HL-60 (cell line): ENCODE measurements at regions not wholly inside any gene's neighbourhood (a gene's known extent, or its start where the extent isn't known, plus 50 kb on each side); places are given as distances from the start of the nearest gene placed in this dataset.

ENCODE experiments used
- POLR2AphosphoS5 ChIP-seq: IDR thresholded peaks from 2 replicates; pipeline ENCODE4 v1.6.1; 2012; ENCODE audit warnings: low read depth
- TF ChIP-seq, protein P1 (sequence below): IDR thresholded peaks from one replicate; pipeline ENCODE4 v1.5.1; 2011; ENCODE audit warnings: low read length, control low read depth, inconsistent platforms; ENCODE audit not compliant: insufficient read depth
- TF ChIP-seq, protein P2 (sequence below): IDR thresholded peaks from 2 replicates; pipeline ENCODE4 v1.6.1; 2012; ENCODE audit warnings: low read depth; ENCODE audit not compliant: insufficient replicate concordance

DNA sequence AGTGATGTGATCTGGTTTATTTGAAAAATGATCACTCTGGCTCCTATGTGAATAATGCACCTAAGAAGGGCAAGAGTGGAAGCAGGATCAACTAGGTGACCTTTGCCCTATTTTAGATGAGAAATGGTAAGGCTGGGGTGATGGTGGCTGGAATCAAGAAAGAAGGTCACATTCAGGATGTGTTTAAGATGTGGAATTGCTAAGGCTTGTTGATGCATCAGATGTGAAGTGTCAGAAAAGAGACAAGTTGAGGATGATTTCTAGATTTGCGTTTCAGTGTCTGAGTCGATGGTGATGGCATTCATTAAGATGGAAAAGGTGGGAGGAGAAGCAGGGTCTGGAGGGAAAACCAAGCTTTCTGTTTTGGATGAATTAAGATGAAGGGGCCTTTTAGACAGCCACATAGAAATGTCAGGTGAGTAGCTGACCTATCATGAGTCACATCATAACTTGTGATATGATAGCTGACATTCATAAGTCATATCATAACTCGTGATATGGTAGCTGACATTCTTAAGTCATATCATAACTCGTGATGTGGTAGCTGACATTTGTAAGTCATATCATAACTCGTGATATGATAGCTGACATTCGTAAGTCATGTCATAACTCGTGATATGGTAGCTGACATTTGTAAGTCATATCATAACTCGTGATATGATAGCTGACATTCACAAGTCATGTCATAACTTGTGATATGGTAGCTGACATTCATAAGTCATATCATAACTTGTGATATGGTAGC is 101.2 kb upstream of the SEC11C start:
- TF ChIP-seq, protein P1, sequence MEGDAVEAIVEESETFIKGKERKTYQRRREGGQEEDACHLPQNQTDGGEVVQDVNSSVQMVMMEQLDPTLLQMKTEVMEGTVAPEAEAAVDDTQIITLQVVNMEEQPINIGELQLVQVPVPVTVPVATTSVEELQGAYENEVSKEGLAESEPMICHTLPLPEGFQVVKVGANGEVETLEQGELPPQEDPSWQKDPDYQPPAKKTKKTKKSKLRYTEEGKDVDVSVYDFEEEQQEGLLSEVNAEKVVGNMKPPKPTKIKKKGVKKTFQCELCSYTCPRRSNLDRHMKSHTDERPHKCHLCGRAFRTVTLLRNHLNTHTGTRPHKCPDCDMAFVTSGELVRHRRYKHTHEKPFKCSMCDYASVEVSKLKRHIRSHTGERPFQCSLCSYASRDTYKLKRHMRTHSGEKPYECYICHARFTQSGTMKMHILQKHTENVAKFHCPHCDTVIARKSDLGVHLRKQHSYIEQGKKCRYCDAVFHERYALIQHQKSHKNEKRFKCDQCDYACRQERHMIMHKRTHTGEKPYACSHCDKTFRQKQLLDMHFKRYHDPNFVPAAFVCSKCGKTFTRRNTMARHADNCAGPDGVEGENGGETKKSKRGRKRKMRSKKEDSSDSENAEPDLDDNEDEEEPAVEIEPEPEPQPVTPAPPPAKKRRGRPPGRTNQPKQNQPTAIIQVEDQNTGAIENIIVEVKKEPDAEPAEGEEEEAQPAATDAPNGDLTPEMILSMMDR, result no peak
- no peak for TF ChIP-seq POLR2AphosphoS5
- TF ChIP-seq, protein P2, sequence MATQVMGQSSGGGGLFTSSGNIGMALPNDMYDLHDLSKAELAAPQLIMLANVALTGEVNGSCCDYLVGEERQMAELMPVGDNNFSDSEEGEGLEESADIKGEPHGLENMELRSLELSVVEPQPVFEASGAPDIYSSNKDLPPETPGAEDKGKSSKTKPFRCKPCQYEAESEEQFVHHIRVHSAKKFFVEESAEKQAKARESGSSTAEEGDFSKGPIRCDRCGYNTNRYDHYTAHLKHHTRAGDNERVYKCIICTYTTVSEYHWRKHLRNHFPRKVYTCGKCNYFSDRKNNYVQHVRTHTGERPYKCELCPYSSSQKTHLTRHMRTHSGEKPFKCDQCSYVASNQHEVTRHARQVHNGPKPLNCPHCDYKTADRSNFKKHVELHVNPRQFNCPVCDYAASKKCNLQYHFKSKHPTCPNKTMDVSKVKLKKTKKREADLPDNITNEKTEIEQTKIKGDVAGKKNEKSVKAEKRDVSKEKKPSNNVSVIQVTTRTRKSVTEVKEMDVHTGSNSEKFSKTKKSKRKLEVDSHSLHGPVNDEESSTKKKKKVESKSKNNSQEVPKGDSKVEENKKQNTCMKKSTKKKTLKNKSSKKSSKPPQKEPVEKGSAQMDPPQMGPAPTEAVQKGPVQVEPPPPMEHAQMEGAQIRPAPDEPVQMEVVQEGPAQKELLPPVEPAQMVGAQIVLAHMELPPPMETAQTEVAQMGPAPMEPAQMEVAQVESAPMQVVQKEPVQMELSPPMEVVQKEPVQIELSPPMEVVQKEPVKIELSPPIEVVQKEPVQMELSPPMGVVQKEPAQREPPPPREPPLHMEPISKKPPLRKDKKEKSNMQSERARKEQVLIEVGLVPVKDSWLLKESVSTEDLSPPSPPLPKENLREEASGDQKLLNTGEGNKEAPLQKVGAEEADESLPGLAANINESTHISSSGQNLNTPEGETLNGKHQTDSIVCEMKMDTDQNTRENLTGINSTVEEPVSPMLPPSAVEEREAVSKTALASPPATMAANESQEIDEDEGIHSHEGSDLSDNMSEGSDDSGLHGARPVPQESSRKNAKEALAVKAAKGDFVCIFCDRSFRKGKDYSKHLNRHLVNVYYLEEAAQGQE, result no peak
